GM19372 (cell line): ENCODE measurements at regions not wholly inside any gene's neighbourhood (a gene's known extent, or its start where the extent isn't known, plus 50 kb on each side); places are given as distances from the start of the nearest gene placed in this dataset.

ENCODE experiments used
- ATAC-seq: cut with Tn5 transposase; IDR thresholded peaks from one replicate; pipeline ENCODE4 v1.9.1; 2021; ENCODE audit warnings: mild to moderate bottlenecking, low read depth, moderate library complexity; ENCODE audit not compliant: unreplicated experiment

DNA sequence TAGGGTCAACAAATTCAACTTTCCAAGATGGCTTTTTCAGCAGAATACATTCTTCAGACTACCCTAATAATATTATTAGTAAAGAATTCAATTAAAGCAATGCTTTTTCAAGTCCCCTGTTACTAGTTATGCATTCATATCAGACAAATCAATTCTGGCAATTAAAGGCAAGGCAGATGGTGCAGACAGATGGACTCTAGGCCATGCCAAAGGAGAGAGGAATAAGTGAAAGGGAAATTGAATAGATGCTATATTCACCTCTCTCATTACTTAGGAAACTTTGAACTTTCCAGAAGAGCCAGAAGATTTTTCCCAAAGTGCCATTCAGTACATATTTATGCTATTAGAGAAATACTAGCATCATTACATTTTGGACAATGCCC, 487.7 kb upstream of the RASGRP1 start:
- no peak for ATAC-seq

DNA sequence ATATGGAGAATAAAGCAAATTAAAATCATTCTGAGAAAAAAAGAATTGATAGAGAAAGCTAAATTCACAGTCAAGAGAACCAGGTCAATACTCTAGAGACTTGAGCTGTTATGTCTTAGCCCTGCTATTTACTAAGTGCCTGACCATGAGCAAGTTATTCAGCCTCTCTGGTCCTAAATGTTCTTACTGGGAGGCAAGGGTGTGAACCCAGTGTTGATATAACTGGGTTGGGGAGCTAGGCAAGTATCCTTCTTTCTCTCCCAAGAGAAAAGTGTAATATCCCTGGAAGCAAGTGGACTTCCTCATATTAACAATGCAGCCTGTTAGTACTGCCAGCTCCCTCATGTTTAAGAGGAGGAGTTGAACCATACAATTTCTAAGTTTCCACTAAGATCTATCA, 488.9 kb upstream of the RASGRP1 start:
- no peak for ATAC-seq

DNA sequence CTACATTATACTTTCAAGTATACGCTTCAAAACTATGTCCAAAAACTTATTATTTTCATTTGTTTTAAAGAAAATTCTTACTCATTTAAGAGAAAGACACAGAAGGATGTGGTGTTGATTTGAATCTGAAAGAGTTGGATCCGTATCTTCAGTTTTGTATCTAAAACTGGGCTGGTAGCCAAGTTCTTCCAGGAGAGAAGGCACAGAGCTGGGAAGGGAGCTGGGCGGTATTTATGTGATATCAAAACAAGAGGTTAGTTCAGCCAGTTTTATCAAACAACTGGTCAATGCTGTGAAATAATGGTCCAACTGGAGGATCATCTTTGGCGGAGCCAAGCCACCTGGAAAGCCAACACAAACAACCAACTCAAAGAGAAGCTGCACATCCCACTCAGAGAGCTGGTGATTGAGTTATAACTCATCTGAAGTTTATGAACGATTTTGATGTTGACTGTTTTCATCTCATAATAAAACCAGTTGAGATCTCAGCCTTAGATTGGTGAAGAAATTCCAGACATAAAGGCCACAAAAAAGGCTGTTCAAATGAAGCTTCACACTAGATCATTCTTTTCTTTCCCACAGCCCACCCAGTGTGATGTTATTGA, 489.6 kb upstream of the RASGRP1 start:
- ATAC-seq: no peak

DNA sequence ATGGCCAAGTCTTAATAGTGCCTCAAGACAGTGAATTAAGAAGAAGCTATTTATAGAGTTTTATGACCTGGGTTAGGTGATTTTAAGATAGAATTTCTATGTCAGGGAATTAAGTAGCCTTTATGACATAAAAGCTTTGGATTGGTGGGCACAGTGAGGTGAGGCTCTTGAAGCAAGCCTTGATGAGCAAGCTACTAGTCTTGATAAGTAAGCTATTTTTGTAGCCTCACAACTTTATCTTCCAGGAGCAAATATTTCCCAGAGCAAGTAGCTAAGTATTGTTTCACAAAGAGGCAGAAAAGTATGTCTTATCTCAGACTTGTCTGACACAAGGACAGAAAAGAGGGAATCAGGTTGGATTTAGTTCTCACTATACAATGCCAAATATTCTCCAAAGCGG, 491.7 kb upstream of the RASGRP1 start:
- no peak for ATAC-seq

GRCh38 chr15:39058351-39059131, 493.9 kb upstream of the RASGRP1 start:
- no peak for ATAC-seq

DNA sequence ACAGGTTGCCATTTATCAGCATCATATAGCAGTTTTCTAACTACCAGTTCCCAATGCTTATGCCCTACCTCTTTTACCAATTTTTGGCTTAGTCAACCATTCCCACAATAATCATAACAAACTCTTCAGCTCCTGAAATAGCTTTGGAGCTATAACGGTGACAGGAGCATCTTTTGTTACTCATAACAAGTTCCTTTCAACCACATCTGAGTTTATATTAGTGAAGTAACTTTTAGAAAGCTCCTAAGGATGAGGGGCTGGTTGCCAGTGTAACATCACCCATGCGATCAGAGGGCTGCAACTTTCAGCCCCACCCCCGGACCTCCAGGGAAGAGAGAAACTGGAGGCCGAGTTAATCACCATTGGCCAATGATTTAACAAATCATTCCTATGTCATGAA, 495.3 kb upstream of the RASGRP1 start:
- ATAC-seq: no peak

GRCh38 chr15:39061952-39062464, 497.4 kb upstream of the RASGRP1 start:
- ATAC-seq: no peak

GRCh38 chr15:39066677-39067076, 502.1 kb upstream of the RASGRP1 start:
- ATAC-seq: no peak

GRCh38 chr15:39074341-39074985, 506.4 kb upstream of the THBS1 start:
- no peak for ATAC-seq

DNA sequence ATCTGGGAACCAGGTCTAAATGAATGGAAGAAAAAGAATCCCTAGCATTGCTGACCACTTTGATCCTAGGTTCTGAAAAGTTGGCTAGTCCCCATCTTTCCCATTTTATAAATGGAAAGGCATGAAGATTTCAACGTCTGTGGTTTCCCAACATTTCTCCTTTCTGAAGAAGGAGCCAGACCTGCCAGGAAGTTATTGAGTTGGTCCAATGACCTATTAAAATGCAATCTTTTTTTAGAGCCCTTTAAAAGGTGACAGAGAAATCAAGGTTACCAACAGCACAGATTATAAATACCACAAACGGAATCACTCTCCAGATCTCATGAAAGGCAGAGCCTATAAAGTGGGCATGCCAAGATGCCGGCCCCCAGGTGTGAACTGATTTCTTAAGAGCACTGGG, 505.6 kb upstream of the THBS1 start:
- no peak for ATAC-seq

DNA sequence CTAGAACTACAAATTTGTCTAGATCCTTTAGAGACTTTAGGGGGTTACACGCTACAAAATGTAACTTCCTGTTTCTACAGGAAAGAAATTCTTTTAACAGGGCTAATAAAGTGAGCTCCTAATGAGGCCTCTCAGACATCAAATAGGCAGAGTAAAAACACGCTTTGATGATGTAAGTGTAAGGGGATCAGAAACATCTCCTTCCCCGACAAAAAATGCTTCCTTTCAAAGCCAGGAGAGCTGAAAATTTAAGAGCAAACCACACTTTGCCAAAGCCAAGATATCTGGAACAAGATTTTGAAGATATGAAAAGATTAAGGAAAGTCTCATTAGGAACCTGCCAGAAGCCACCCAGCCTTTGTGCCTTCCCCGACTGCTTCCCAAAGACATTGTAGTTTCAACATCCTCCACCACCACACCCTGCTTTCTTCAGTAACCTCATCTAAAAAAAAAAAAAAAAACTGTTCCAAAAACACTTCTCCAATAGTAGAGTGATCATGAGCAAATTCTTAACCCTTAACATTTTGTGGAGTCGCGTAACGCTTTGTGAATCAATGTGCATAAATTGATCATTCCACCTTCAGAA, 505.0 kb upstream of the THBS1 start:
- ATAC-seq: no peak

- no peak for ATAC-seq
These were observed 502.9 kb upstream of the THBS1 start for GRCh38 chr15:39078026-39078425.

GRCh38 chr15:39079296-39079847, 501.5 kb upstream of the THBS1 start:
- ATAC-seq: no peak

GRCh38 chr15:39083213-39083612, 497.7 kb upstream of the THBS1 start:
- no peak for ATAC-seq

GRCh38 chr15:39084674-39085530, 496.0 kb upstream of the THBS1 start:
- ATAC-seq: no peak

- ATAC-seq: no peak
These were observed 494.2 kb upstream of the THBS1 start for GRCh38 chr15:39086641-39087040.

- ATAC-seq: no peak
These were observed 492.7 kb upstream of the THBS1 start for GRCh38 chr15:39088156-39088555.

- ATAC-seq: no peak
These were observed 488.5 kb upstream of the THBS1 start for GRCh38 chr15:39092354-39092753.

GRCh38 chr15:39092761-39093160, 488.1 kb upstream of the THBS1 start:
- no peak for ATAC-seq

- no peak for ATAC-seq
These were observed 486.8 kb upstream of the THBS1 start for GRCh38 chr15:39094116-39094515.
